OCI-LY3 (cell line): ENCODE measurements at regions not wholly inside any gene's neighbourhood (a gene's known extent, or its start where the extent isn't known, plus 50 kb on each side); places are given as distances from the start of the nearest gene placed in this dataset.

ENCODE experiments used
- H2AFZ ChIP-seq: fragments of 200-600, 300-600 bp; shearing (Covaris generic); 2 replicates; pipeline ENCODE4 v1.6.0; 2014; ENCODE audit warnings: antibody characterized with exemption, low read depth, low read length
- H3K27ac ChIP-seq: fragments of 200-600, 300-600 bp; sonication (generic); 2 replicates; pipeline ENCODE4 v1.5.1; 2014; ENCODE audit warnings: mild to moderate bottlenecking, low read length, moderate library complexity, mixed read lengths
- H3K27me3 ChIP-seq: fragments of 200-600, 300-600 bp; sonication (generic); 2 replicates; pipeline ENCODE4 v1.6.1; 2014; ENCODE audit warnings: low read depth, low read length, mixed read lengths
- H3K36me3 ChIP-seq: fragments of 200-600, 300-600 bp; sonication (generic); replicated peaks from 2 replicates; pipeline ENCODE3; 2014; ENCODE audit warnings: low read depth, low read length, mixed read lengths
- H3K4me1 ChIP-seq: fragments of 300-600, 200-600 bp; sonication (generic); 2 replicates; pipeline ENCODE4 v1.6.1; 2014; ENCODE audit warnings: low read length, mixed read lengths
- H3K4me2 ChIP-seq: fragments of 200-600, 300-600 bp; sonication (generic); 2 replicates; pipeline ENCODE4 v1.6.1; 2014; ENCODE audit warnings: low read length, mixed read lengths
- H3K4me3 ChIP-seq: fragments of 300-600, 200-600 bp; sonication (generic); 2 replicates; pipeline ENCODE4 v1.5.1; 2014; ENCODE audit warnings: antibody characterized with exemption, mild to moderate bottlenecking, low read length, moderate library complexity
- H3K79me2 ChIP-seq: fragments of 300-600, 200-600 bp; shearing (Covaris generic); 2 replicates; pipeline ENCODE4 v1.6.1; 2014; ENCODE audit warnings: mild to moderate bottlenecking, low read length, mixed read lengths
- H3K9ac ChIP-seq: fragments of 300-600, 200-600 bp; shearing (Covaris generic); 2 replicates; pipeline ENCODE4 v1.6.0; 2014; ENCODE audit warnings: mild to moderate bottlenecking, low read length, moderate library complexity
- H3K9me3 ChIP-seq: fragments of 200-600, 300-600 bp; shearing (Covaris generic); 2 replicates; pipeline ENCODE4 v1.6.1; 2014; ENCODE audit warnings: low read length, mixed read lengths; ENCODE audit not compliant: insufficient read depth
- H4K20me1 ChIP-seq: fragments of 200-600, 300-600 bp; sonication (generic); 2 replicates; pipeline ENCODE4 v1.6.1; 2016; ENCODE audit warnings: low read length, mixed read lengths; ENCODE audit not compliant: insufficient read depth
- EZH2phosphoT487 ChIP-seq: fragments of 200-600 bp; shearing (Covaris generic); IDR thresholded peaks from 2 replicates; pipeline ENCODE4 v1.6.1; 2018; ENCODE audit warnings: antibody characterized with exemption, mixed run types, low read depth
- TF ChIP-seq, protein P1 (sequence below): fragments of 200-600, 300-600 bp; sonication (generic); IDR thresholded peaks from 2 replicates; pipeline ENCODE4 v1.5.1; 2014; ENCODE audit warnings: antibody characterized with exemption, low read length, low read depth

DNA sequence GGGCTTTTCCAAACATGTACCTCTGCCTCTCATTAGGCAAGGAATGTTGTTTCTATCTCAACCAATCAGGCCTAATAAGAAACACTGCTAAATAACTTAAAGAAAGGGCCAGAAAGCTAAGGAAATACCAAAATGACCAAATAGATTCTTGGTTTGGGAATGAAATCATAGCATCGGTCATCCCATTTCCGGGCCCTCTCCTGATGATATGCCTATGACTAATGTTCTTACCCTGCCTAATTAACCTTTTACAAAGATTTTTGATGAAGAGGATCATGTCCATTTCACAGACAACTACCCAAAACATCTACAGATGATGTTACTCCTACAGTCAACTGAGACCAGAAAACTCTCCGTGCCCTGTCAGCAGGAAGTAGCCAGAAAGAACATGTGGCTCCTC lies 164.0 kb downstream of the DDX3Y start:
- Histone ChIP-seq H3K27ac (no peak overlapping the region), H3K36me3 (no peaks in the 10 kb centered on the region), H3K4me1 (no peaks in the 10 kb centered on the region), H4K20me1 (no peaks in the 10 kb centered on the region), H3K9ac (no peak overlapping the region), H3K4me3 (no peak overlapping the region), H3K4me2 (no peak overlapping the region), H3K79me2 (no peaks in the 10 kb centered on the region), H3K27me3 (no peaks in the 10 kb centered on the region), H2AFZ (no peak overlapping the region), H3K9me3 (no peaks in the 10 kb centered on the region)
- no peak for TF ChIP-seq EZH2phosphoT487
- TF ChIP-seq, protein P1, sequence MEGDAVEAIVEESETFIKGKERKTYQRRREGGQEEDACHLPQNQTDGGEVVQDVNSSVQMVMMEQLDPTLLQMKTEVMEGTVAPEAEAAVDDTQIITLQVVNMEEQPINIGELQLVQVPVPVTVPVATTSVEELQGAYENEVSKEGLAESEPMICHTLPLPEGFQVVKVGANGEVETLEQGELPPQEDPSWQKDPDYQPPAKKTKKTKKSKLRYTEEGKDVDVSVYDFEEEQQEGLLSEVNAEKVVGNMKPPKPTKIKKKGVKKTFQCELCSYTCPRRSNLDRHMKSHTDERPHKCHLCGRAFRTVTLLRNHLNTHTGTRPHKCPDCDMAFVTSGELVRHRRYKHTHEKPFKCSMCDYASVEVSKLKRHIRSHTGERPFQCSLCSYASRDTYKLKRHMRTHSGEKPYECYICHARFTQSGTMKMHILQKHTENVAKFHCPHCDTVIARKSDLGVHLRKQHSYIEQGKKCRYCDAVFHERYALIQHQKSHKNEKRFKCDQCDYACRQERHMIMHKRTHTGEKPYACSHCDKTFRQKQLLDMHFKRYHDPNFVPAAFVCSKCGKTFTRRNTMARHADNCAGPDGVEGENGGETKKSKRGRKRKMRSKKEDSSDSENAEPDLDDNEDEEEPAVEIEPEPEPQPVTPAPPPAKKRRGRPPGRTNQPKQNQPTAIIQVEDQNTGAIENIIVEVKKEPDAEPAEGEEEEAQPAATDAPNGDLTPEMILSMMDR, result no peak

DNA sequence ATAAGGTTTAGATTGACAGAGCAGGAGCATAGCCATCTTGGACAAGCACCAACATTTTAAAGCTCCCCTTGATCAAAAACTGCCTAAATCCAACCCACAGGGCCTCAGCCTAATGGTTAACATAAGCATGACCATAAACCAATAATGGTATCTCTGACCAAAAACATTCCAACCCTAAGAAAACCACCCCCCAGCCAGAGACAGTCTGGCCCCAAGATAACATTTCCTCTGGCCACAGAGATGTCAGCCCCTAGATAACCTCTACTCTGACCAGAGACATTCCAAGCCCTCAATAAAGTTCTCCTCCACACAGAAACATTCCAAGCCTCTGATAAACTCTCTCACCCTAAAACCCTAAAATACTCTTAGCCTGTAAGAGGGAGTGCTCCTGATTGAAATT lies 164.4 kb downstream of the DDX3Y start:
- no peak overlapping the region for H2AFZ ChIP-seq
- no peak overlapping the region for H3K4me2 ChIP-seq
- H3K9ac ChIP-seq, result no peak overlapping the region
- no peaks in the 10 kb centered on the region for H4K20me1 ChIP-seq
- no peak overlapping the region for H3K4me3 ChIP-seq
- H3K27ac ChIP-seq, result no peak overlapping the region
- no peaks in the 10 kb centered on the region for H3K36me3 ChIP-seq
- TF ChIP-seq, protein P1, result no peak
- TF ChIP-seq EZH2phosphoT487, result no peak
- H3K27me3 ChIP-seq, result no peaks in the 10 kb centered on the region
- H3K79me2 ChIP-seq, result no peaks in the 10 kb centered on the region
- no peaks in the 10 kb centered on the region for H3K9me3 ChIP-seq
- H3K4me1 ChIP-seq, result no peaks in the 10 kb centered on the region

DNA sequence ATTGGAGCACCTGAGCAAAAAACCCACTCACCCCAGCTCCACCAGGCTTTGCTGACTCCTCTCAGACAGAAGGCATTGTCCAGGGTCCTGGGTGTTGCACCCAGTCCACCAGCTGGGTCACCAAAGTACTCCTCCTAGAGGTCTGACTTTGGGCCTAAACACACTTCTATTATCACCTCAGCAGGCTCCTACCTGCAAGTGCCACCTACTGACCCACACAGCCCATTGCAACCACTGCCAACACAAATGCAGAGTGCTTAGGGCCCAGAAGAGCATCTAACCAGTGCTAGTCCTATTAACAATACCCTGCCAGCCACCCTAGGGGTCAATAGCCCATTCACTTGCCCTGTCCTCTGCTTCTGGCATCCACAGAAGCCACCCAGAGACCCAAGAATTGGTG lies 178.1 kb downstream of the DDX3Y start:
- H3K9ac ChIP-seq, result no peak overlapping the region

DNA sequence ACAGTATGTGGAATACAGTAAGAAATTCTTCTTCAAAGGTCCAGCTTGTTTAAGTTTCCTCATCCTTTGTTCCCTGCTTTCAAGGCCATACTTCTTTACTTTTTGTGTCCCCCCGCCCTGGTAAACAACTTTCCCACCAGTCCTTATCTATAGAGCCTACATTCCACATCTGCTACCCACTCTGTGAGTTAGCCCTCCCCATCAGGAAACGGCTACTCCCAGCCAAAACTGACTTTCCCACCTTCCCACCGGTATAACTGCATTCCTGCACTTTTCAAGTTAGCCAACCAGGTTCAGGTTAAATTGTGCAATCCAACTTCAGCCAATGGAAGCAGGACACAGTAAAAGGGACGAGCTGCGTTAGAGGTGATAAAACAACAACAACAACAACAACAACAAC lies 186.9 kb downstream of the DDX3Y start:
- H3K27me3 ChIP-seq, result no peaks in the 10 kb centered on the region
- no peak overlapping the region for H3K27ac ChIP-seq
- H3K4me3 ChIP-seq, result no peak overlapping the region
- no peaks in the 10 kb centered on the region for H3K4me1 ChIP-seq
- no peaks in the 10 kb centered on the region for H3K9me3 ChIP-seq
- no peaks in the 10 kb centered on the region for H4K20me1 ChIP-seq
- no peak overlapping the region for H2AFZ ChIP-seq
- TF ChIP-seq, protein P1, result no peak
- TF ChIP-seq EZH2phosphoT487, result no peak
- no peaks in the 10 kb centered on the region for H3K79me2 ChIP-seq
- no peak overlapping the region for H3K4me2 ChIP-seq
- no peaks in the 10 kb centered on the region for H3K36me3 ChIP-seq
- H3K9ac ChIP-seq, result no peak overlapping the region

More for the DNA sequence above, 178.1 kb downstream of the DDX3Y start:
- Histone ChIP-seq H3K4me1 (no peaks in the 10 kb centered on the region), H3K79me2 (no peaks in the 10 kb centered on the region), H3K4me3 (no peak overlapping the region), H4K20me1 (no peaks in the 10 kb centered on the region), H3K4me2 (no peak overlapping the region), H3K9me3 (no peaks in the 10 kb centered on the region), H3K27me3 (no peaks in the 10 kb centered on the region), H2AFZ (no peak overlapping the region), H3K27ac (no peak overlapping the region), H3K36me3 (no peaks in the 10 kb centered on the region)
- TF ChIP-seq EZH2phosphoT487, result no peak
- TF ChIP-seq, protein P1, result peak; percentile 69
